GM18861 (cell line): ENCODE measurements at regions not wholly inside any gene's neighbourhood (a gene's known extent, or its start where the extent isn't known, plus 50 kb on each side); places are given as distances from the start of the nearest gene placed in this dataset.

Experiments used
- ATAC-seq: cut with Tn5 transposase; IDR thresholded peaks from one replicate; pipeline ENCODE4 v1.9.1; 2021; ENCODE audit not compliant: unreplicated experiment

DNA sequence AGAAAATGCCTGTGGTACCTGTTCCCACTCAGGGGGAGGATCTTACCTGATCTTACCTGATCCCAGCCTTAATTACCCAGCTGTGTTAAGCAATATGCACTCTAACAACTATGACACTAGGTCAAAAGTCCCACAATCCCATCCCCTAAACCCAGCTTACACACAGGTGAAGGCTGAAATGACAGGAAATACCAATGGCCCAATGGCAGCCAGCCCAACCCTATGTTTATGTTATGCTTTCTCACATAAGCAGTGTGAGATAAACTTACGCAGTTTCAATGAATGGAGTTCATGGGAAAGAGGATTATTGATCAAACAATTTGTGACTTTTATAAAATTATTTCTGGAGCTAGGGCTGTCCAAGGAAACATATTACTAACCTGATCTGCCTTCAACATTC, 91.9 kb downstream of the GPAM start:
- ATAC-seq, result no peak

GRCh38 chr10:112092519-112092918, 91.0 kb downstream of the GPAM start:
- ATAC-seq, result no peak

- ATAC-seq, result no peak
Measured at GRCh38 chr10:112094984-112095383, 88.6 kb downstream of the GPAM start.

DNA sequence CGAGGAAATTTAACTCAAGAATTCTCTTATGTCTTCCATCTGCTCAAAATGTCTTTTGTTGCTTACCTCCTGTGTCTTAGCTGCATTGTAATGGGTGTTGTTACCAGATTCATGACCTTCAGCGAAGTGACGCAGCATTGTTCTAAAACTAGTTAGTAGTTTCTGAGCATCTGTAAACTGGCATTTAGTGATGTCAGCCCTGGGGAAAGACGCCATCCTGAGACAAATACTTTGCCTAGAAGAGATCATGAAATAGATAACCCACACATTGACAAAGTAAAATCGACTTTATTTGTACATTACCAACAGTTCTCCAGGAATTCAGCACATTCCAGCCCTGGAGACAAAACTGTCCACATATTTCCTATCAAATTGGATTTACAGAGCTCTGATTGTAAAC, 87.8 kb downstream of the GPAM start:
- ATAC-seq, result no peak

DNA sequence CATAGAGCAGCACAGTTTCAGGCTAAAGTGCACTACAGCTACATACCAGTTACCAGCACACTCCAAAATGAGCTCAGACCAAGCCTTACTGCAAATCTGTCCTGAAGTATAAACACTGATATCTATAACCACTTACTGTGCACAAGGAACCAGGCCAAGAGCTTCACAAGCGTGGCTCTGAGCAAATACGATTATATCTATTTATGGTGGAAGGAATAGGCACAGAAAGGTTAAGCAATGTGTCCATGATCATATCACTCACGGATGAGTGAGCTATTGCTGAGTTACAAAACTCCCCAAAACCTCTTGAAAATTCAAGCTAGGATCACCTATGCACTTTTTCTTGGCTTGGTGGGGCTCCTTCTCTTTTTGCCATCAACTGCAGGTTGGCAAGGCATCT, 84.9 kb downstream of the GPAM start:
- no peak for ATAC-seq
